Gastrocnemius medialis (tissue), 4 donors: ENCODE measurements at regions not wholly inside any gene's neighbourhood (a gene's known extent, or its start where the extent isn't known, plus 50 kb on each side); places are given as distances from the start of the nearest gene placed in this dataset.

ENCODE experiments used
- POLR2A ChIP-seq, 2 donors: fragments of 450-650 bp; IDR thresholded peaks; one replicate each; pipeline ENCODE4 v1.6.1; 2017; ENCODE audit warnings: antibody characterized with exemption in 2 of 2, mild to moderate bottlenecking in 2 of 2, moderate library complexity in 2 of 2
- TF ChIP-seq, protein P1 (sequence below), 5 experiments: fragments of 450-650 bp in 3 of 5; fragments of 200-600 bp in 2 of 5; sonication (generic) in 2 of 5; IDR thresholded peaks in 4 of 5; conservative IDR thresholded peaks in 1 of 5; 1 replicate in 4 of 5; 2 replicates in 1 of 5; pipeline ENCODE4 v1.5.1; 2016 to 2019; ENCODE audit warnings: antibody characterized with exemption in 5 of 5, mild to moderate bottlenecking in 3 of 5, moderate library complexity in 3 of 5

DNA sequence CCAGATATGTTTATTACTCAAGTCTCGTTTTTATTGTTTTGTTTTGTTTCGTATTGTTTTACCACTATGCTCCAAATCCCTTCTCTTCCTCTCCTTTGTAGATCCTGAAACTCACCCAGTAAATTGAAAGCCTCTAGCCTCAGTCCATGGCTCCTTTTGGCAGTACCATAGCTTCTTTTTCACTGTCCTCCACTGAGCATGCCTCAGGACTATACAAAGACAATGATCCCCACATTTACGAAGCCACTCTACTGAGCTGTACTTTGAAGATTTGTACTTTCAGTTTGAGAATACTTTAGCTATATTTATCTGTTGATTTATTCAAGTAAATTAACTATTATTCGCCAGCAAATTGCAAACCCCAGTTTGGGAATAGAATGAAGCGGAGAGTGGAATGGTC is 159.1 kb upstream of the SLITRK3 start:
- TF ChIP-seq, protein P1, sequence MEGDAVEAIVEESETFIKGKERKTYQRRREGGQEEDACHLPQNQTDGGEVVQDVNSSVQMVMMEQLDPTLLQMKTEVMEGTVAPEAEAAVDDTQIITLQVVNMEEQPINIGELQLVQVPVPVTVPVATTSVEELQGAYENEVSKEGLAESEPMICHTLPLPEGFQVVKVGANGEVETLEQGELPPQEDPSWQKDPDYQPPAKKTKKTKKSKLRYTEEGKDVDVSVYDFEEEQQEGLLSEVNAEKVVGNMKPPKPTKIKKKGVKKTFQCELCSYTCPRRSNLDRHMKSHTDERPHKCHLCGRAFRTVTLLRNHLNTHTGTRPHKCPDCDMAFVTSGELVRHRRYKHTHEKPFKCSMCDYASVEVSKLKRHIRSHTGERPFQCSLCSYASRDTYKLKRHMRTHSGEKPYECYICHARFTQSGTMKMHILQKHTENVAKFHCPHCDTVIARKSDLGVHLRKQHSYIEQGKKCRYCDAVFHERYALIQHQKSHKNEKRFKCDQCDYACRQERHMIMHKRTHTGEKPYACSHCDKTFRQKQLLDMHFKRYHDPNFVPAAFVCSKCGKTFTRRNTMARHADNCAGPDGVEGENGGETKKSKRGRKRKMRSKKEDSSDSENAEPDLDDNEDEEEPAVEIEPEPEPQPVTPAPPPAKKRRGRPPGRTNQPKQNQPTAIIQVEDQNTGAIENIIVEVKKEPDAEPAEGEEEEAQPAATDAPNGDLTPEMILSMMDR (IDR thresholded peaks at IDR 0.05 in 4 of 5, conservative IDR thresholded peaks at IDR 0.05 in 1 of 5), result no peak
- no peak for TF ChIP-seq POLR2A (IDR thresholded peaks at IDR 0.05)
